Mucosa of descending colon (tissue), 3 donors: ENCODE measurements at regions not wholly inside any gene's neighbourhood (a gene's known extent, or its start where the extent isn't known, plus 50 kb on each side); places are given as distances from the start of the nearest gene placed in this dataset.

ENCODE experiments used
- ATAC-seq: fragments of 200-7000 bp; cut with Tn5 transposase; one replicate; pipeline ENCODE4 v1.9.1; 2020; ENCODE audit warnings: mild to moderate bottlenecking, moderate library complexity
- DNase-seq, 3 donors: peaks; one replicate each; pipeline ENCODE4 v3.0.0-alpha.2; 2020
- H3K36me3 ChIP-seq: fragments of 200-600 bp; one replicate; pipeline ENCODE4 v1.8.0; 2021; ENCODE audit warnings: low read depth, mild to moderate bottlenecking
- H3K4me1 ChIP-seq: fragments of 200-600 bp; one replicate; pipeline ENCODE4 v1.8.0; 2021; ENCODE audit warnings: low read depth, mild to moderate bottlenecking
- H3K4me3 ChIP-seq: fragments of 200-600 bp; one replicate; pipeline ENCODE4 v1.8.0; 2021; ENCODE audit warnings: mild to moderate bottlenecking
- H3K9me3 ChIP-seq: fragments of 200-600 bp; one replicate; pipeline ENCODE4 v1.8.0; 2021; ENCODE audit warnings: mild to moderate bottlenecking
- intact Hi-C, 2 donors: fragments of 100-400 bp; cut with DNase I in 1 of 2; cut with micrococcal nuclease in 1 of 2; formaldehyde crosslinking; loops; one replicate each; pipeline versions ENCODE4 v1.11.0 to v1.11.1; 2022; cut with DNase I, micrococcal nuclease
- TF ChIP-seq, protein P1 (sequence below): fragments of 200-600 bp; IDR thresholded peaks from one replicate; pipeline ENCODE4 v1.8.0; 2022; ENCODE audit warnings: antibody characterized with exemption, mild to moderate bottlenecking
- donor health status: DM: no; HTN: no; CAD: no; lungs with moderate emphysema.
- donor health status: DM: no; HTN: no; CAD: no.
- donor health status: DM: no; HTN: yes; CAD: no.

DNA sequence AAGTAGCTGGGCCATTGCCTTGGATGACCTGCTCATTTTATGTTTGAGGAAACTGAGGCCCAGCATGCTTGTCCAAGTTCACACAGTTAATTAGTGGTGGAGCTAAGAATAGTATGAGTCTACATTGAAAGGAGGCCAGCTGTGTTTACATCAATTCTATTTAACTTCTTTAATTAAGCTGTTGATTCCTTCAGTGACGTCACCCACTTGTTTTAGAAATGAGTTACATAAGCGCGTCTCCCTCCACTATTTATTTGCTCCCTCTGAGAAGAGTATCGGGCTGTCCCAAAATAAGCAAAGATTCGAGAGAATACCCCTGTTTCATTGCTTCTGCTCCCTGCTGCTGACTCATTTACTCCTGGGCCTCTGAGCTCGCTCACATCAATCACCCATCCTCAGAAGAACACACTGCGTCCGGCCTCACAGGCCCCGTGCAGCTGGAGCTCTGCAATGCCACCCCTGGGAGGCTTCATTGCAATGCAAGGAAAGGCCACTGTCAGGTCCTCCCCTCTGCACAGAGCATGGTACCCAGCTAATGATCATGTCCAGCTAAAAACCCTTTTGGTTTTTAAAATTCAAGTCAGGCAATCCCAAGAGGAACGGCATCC is 74.8 kb upstream of the BMP2 start:
- H3K36me3 ChIP-seq, result no peaks in the 10 kb centered on the region
- H3K9me3 ChIP-seq, result no peaks in the 10 kb centered on the region
- intact Hi-C loops, result no loop called here
- DNase-seq (peak in 2 of 3 donors; percentile 48 to 57), ATAC-seq (peak; percentile 43)
- TF ChIP-seq, protein P1, sequence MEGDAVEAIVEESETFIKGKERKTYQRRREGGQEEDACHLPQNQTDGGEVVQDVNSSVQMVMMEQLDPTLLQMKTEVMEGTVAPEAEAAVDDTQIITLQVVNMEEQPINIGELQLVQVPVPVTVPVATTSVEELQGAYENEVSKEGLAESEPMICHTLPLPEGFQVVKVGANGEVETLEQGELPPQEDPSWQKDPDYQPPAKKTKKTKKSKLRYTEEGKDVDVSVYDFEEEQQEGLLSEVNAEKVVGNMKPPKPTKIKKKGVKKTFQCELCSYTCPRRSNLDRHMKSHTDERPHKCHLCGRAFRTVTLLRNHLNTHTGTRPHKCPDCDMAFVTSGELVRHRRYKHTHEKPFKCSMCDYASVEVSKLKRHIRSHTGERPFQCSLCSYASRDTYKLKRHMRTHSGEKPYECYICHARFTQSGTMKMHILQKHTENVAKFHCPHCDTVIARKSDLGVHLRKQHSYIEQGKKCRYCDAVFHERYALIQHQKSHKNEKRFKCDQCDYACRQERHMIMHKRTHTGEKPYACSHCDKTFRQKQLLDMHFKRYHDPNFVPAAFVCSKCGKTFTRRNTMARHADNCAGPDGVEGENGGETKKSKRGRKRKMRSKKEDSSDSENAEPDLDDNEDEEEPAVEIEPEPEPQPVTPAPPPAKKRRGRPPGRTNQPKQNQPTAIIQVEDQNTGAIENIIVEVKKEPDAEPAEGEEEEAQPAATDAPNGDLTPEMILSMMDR, result no peak
- peaks cover 28% of the 10 kb centered on the region for H3K4me1 ChIP-seq
- H3K4me3 ChIP-seq, result no peak overlapping the region

DNA sequence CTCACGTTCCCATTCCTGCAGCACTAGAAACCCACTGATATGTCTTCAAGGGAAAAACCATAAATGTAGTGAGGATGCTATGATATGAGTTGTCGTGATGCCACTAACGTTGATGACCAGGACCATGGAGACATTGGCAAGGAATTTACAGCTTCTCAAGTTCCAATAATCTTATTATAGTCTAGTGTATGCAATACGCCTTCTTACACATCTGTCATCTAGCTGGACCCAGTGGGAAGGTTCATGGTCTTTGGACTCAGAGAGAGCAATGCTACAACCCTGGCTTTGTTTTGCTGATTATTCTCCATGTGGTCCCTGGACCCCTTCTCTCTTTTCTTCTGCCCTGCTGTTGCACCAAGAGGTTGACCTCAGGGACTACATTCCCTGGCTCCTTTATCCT is 76.0 kb upstream of the BMP2 start:
- Histone ChIP-seq H3K36me3 (no peaks in the 10 kb centered on the region), H3K4me1 (peaks cover 28% of the 10 kb centered on the region), H3K4me3 (no peak overlapping the region), H3K9me3 (no peaks in the 10 kb centered on the region)
- TF ChIP-seq, protein P1, result no peak
- ATAC-seq (peak; percentile 49), DNase-seq (no peak)
- intact Hi-C loops, result no loop called here

DNA sequence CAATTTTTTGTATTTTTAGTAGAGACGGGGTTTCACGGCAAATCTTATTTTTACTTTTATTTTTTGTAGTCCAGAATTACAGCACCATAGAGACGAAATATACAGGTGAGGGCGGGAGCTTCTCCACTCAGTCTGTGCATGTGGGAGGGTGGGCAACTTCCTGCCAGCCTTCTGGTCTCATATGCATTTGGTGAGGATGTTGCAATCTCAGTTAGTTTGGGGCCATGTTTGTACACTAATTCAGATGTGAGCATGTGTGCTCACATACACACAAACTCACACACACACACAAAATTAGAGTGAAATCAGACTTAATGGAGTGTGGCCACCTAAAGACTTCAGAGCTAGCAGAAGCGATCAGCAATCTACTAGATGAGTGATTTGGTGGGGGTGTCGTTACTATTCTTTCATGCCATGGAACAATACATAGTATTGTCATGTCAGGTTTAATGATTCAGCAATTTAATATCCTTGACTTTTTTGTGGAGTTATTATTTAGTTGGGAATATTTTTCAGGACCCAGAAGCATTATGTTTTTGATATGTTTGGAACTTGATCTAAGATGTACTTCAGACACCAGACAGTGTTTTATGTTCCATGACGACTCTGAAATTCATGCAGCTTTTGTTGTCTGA is 78.0 kb upstream of the BMP2 start:
- ATAC-seq (no peak), DNase-seq (no peak)
- H3K36me3 ChIP-seq, result no peaks in the 10 kb centered on the region
- H3K9me3 ChIP-seq, result no peaks in the 10 kb centered on the region
- intact Hi-C loops, result no loop called here
- H3K4me1 ChIP-seq, result peaks cover 28% of the 10 kb centered on the region
- TF ChIP-seq, protein P1, result no peak
- no peak overlapping the region for H3K4me3 ChIP-seq

DNA sequence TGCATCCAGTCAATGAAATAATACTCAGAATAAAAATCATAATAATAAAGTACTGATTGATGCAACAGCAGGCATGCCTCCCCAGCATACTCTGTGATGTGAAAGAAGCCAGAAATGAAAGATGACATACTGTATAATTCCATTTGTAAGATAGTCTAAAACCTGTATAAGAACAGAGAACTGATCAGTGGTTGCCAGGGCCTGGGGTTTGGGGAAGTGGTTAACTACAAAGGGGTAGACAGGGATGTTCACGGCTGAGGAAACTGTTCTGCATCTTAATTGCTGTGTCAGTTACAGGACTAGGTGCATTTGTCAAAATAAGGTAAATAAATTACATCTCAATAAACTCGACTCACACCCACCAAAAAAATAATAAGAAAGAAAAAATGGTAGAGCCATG is 81.3 kb upstream of the BMP2 start:
- Histone ChIP-seq H3K4me3 (no peak overlapping the region), H3K9me3 (no peaks in the 10 kb centered on the region), H3K4me1 (no peaks in the 10 kb centered on the region), H3K36me3 (no peaks in the 10 kb centered on the region)
- ATAC-seq (no peak), DNase-seq (no peak)
- TF ChIP-seq, protein P1, result no peak
- intact Hi-C loops, result no loop called here

DNA sequence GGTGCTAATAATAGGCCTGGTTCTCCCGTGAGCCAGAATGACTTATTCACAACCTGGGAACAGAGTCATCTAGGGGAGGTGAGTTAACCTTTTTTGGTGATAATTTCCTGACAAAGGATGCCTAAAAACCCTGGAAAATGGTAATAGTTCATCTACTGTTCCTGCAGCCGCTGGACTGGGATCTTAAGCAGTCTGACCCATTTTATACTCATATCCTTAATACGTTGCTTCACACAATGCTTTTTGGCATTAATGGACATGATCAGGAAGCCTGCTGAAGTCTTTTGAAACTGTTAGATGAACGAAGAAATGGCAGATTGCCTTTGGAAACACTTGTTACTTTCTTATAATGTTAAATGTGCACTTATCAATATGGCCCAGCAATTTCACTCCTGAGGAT is 81.9 kb upstream of the BMP2 start:
- DNase-seq, result no peak
- TF ChIP-seq, protein P1, result no peak
- H3K4me3 ChIP-seq, result no peak overlapping the region
- H3K36me3 ChIP-seq, result no peaks in the 10 kb centered on the region
- no peaks in the 10 kb centered on the region for H3K4me1 ChIP-seq
- ATAC-seq, result no peak
- no peaks in the 10 kb centered on the region for H3K9me3 ChIP-seq
- intact Hi-C loops, result no loop called here
